GM21390 (cell line): ENCODE measurements at regions not wholly inside any gene's neighbourhood (a gene's known extent, or its start where the extent isn't known, plus 50 kb on each side); places are given as distances from the start of the nearest gene placed in this dataset.

Experiments
- ATAC-seq: cut with Tn5 transposase; IDR thresholded peaks from one replicate; pipeline ENCODE4 v1.9.1; 2021; ENCODE audit not compliant: unreplicated experiment

- ATAC-seq = no peak
These were observed 387.0 kb upstream of the KHDRBS2 start for GRCh38 chr6:62672989-62673388.

GRCh38 chr6:62670490-62671223 lies 384.6 kb upstream of the KHDRBS2 start:
- ATAC-seq = no peak

DNA sequence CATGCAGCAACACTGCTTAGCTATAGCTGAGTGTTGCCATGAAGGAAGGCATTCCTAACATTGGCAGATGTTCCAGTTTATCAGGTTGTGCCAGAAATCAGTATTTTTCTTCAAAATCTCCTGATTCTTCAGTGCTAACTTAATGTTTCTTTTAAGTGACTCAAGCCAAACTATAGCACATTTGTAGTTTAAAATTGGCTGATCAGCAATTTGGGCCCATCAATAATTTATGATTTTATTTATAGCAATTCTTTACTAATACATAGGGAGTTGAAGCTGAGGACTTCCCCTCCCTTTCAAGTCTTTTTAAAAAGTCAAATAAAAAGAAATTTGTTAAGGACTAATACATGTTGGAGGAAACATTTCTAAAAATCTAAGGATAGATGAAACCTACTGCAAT lies 383.8 kb upstream of the KHDRBS2 start:
- ATAC-seq = no peak

DNA sequence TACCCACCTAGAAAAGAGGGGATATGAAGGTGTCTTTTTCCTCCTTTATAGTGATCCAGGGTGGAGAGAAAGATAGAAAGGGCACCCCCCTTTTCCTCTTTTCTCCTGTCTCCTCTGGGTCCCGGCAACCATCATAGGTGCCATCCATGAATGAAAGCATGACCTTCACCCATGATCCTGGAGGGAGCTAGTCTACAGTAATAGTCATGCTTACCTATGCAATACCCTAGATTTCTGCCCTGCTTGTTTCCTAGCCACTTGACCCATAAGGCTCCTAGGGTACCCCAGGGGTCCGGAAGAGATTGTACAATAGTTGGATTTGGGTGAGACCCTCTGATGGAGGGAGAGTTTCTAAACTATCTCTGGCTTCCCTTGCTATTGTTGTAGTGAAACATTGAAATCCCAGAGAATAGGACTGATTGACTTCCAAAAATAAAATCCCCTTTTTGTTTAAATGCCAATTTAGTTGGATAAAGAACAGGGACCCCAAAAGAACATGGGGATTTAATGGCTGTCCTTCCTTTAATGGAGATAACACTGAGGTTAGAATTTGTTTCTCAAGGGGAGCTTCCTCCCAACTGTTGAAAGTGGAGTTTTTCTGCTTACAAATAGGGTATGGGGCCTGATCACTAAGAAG lies 366.8 kb upstream of the KHDRBS2 start:
- ATAC-seq = no peak

DNA sequence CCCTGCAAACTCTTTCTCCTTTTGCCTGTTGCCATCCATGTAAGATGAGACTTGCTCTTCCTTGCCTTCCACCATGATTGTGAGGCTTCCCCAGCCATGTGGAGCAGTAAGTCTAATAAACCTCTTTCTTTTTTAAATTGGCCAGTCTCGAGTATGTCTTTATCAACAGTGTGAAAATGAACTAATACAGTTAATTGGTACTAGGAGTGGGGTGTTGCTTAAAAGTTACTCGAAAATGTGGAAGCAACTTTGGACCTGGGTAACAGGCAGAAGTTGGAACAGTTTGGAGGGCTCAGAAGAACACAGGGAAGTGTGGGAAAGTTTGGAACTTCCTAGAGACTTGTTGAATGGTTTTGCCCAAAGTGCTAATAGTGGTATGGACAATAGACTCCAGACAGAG lies 359.2 kb upstream of the KHDRBS2 start:
- ATAC-seq = no peak

- ATAC-seq = no peak
These were observed 354.7 kb upstream of the KHDRBS2 start for GRCh38 chr6:62640749-62641148.

DNA sequence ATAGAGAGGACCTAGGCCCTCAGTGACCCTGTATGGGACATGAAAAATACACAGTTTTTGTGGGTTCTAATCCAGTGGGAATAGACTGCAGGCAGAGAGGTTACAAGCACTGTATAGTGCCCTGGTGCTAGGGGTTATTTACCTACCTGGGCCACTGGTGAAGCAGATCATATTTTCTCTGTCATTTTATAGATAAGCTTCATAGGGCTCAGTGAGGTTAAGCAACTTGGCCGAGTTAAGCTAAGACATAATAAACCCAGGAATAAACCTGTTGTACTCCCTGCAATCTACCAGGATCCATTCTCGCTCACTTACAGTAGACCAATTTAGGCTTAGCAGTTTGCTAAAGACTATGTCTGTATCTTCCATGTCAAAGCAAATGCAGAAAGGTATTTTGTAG lies 340.6 kb upstream of the KHDRBS2 start:
- ATAC-seq = no peak

- ATAC-seq = no peak
These were observed 338.0 kb upstream of the KHDRBS2 start for GRCh38 chr6:62623846-62624532.

GRCh38 chr6:62615366-62616015 lies 329.5 kb upstream of the KHDRBS2 start:
- ATAC-seq = no peak

DNA sequence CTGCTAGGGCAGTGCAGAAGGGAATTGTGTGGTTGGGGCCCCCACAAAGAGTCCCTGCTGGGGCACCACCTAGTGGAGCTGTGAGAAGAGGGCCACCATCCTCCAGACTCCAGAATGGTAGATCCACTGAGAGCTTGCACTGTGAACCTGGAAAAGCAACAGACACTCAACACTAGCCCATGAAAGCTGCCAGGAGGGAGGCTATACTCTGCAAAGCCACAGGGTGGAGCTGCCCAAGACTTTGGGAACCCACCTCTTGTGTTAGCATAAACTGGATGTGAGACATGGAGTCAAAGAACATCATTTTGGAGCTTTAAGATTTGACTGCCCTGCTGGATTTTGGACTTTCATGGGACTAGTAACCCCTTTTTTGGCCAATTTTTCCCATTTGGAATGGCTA lies 328.4 kb upstream of the KHDRBS2 start:
- ATAC-seq = no peak

GRCh38 chr6:62613928-62614327 lies 327.9 kb upstream of the KHDRBS2 start:
- ATAC-seq = no peak

- no peak for ATAC-seq
These were observed 326.4 kb upstream of the KHDRBS2 start for GRCh38 chr6:62612471-62612870.

DNA sequence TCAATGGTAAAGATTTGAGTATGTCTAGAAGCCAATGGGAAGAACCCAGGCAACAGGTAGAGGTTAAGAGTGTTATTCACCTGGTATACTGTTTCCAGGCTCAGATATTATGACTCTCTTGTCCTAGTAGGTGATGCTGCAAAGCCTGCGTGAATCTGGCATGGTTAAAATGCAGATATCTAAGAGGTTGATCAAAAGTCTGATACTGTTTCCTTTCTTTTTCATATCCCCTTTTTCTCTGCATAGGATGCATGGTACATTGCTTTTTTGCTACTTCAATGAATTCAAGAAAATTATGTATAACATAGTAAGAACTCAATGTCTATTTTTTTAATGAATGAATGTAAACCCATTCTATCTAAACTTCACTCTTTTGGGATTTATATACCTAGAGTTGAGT lies 284.3 kb upstream of the KHDRBS2 start:
- no peak for ATAC-seq

GRCh38 chr6:62541502-62541901 lies 255.5 kb upstream of the KHDRBS2 start:
- ATAC-seq = no peak

DNA sequence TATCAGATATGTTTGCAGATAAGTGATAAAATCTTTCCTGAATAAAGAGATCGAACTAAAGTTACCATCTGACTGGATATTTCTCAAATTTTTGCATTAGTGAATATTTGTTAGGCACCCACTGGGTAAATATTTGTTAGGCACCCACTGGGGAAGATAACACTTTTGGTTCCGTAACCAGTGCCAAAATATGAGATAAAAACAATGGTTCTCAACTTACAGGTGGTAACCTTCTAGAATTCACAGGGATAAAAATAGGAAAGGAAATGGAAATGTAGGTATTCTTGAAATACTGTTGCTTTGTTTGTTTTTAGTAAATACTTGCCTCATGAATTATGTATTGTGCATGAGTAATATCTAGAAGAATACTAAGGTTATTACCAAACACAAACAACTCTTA lies 245.0 kb upstream of the KHDRBS2 start:
- ATAC-seq = no peak

GRCh38 chr6:62528894-62529526 lies 243.0 kb upstream of the KHDRBS2 start:
- ATAC-seq = no peak

- ATAC-seq = no peak
These were observed 237.6 kb upstream of the KHDRBS2 start for GRCh38 chr6:62523630-62524029.

GRCh38 chr6:62519574-62519973 lies 233.5 kb upstream of the KHDRBS2 start:
- ATAC-seq = no peak

- no peak for ATAC-seq
These were observed 230.5 kb upstream of the KHDRBS2 start for GRCh38 chr6:62516291-62517141.

DNA sequence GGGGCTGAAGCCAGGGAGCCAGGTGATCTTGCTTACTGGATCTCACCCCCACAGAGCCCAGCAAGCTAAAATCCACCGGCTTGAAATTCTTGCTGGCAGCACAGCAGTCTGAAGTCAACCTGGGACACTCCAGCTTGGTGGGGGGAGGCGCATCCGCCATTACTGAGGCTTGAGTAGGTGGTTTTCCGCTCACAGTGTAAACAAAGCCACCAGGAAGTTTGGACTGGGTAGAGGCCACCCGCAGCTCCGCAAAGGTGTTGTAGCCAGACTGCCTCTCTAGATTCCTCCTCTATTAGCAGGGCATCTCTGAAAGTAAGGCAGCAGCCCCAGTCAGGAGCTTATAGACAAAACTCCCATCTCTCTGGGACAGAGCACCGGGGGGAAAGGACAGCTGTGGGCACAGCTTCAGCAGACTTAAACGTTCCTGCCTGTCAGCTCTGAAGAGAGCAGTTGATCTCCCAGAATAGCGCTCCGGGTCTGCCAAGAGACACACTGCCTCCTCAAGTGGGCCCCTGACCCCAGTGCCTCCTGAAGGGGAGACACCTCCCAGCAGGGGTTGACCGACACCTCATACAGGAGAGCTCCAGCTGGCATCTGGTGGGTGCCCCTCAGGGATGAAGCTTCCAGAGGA lies 206.3 kb upstream of the KHDRBS2 start:
- no peak for ATAC-seq
